ENCODE measurements at regions not wholly inside any gene's neighbourhood (a gene's known extent, or its start where the extent isn't known, plus 50 kb on each side); places are given as distances from the start of the nearest gene placed in this dataset.

- TF ChIP-seq CTCF (conservative IDR thresholded peaks at IDR 0.05 in 1 of 2, IDR thresholded peaks at IDR 0.05 in 1 of 2; ENCODE audit: low read depth in 1 of 2, low read length in 2 of 2) (no peak), EZH2 (IDR thresholded peaks at IDR 0.05; ENCODE audit: low read length, missing control alignments) (no peak)
These were observed 213.9 kb downstream of the PRDM9 start for GRCh38 chr5:23721336-23721735.

All from fibroblast of lung (primary cell).